H9 (cell line): ENCODE measurements at regions not wholly inside any gene's neighbourhood (a gene's known extent, or its start where the extent isn't known, plus 50 kb on each side); places are given as distances from the start of the nearest gene placed in this dataset.

Experiments
- DNase-seq: peaks from one replicate; pipeline ENCODE4 v3.0.0-alpha.2; 2017
- H2AFZ ChIP-seq: one replicate; pipeline ENCODE4 v1.6.1; 2013; ENCODE audit warnings: mild to moderate bottlenecking, low read length, control low read depth, moderate library complexity
- H2AK5ac ChIP-seq: 2 replicates; pipeline ENCODE4 v1.6.1; 2013; ENCODE audit warnings: low read length, control low read depth, mixed read lengths; ENCODE audit not compliant: insufficient read length
- H2BK120ac ChIP-seq: one replicate; pipeline ENCODE4 v1.6.1; 2013; ENCODE audit warnings: low read depth, mild to moderate bottlenecking, low read length, control low read depth, inconsistent platforms; ENCODE audit not compliant: poor library complexity, severe bottlenecking
- H2BK12ac ChIP-seq: 2 replicates; pipeline ENCODE4 v1.6.1; 2013; ENCODE audit warnings: low read length, control low read depth, mixed read lengths, low read depth; ENCODE audit not compliant: insufficient read length
- H2BK15ac ChIP-seq: 2 replicates; pipeline ENCODE4 v1.6.1; 2013; ENCODE audit warnings: low read depth, low read length, control low read depth
- H2BK20ac ChIP-seq: one replicate; pipeline ENCODE4 v1.6.1; 2013; ENCODE audit warnings: low read depth, mild to moderate bottlenecking, low read length, control low read depth, inconsistent platforms; ENCODE audit not compliant: poor library complexity, severe bottlenecking
- H2BK5ac ChIP-seq: 2 replicates; pipeline ENCODE4 v1.6.1; 2013; ENCODE audit warnings: low read length, control low read depth, mixed read lengths; ENCODE audit not compliant: insufficient read length
- H3K14ac ChIP-seq: 2 replicates; pipeline ENCODE4 v1.6.1; 2013; ENCODE audit warnings: low read length, control low read depth; ENCODE audit not compliant: insufficient read depth
- H3K18ac ChIP-seq: 2 replicates; pipeline ENCODE4 v1.6.1; 2013; ENCODE audit warnings: low read depth, mild to moderate bottlenecking, mixed read lengths, low read length, control low read depth; ENCODE audit not compliant: insufficient read length
- H3K23ac ChIP-seq: 2 replicates; pipeline ENCODE4 v1.6.1; 2013; ENCODE audit warnings: low read length, control low read depth, mixed read lengths, low read depth; ENCODE audit not compliant: insufficient read length
- H3K23me2 ChIP-seq: 2 replicates; pipeline ENCODE4 v1.6.1; 2013; ENCODE audit warnings: low read depth, mild to moderate bottlenecking, mixed read lengths, low read length, control low read depth; ENCODE audit not compliant: insufficient read length, poor library complexity, severe bottlenecking
- H3K27ac ChIP-seq: 2 replicates; pipeline ENCODE4 v1.5.1; 2013; ENCODE audit warnings: low read length, control low read depth, mixed read lengths, low read depth; ENCODE audit not compliant: insufficient read length
- H3K27me3 ChIP-seq: 2 replicates; pipeline ENCODE4 v1.6.1; 2013; ENCODE audit warnings: low read length, control low read depth, inconsistent platforms; ENCODE audit not compliant: insufficient read depth
- H3K4ac ChIP-seq: 2 replicates; pipeline ENCODE4 v1.6.1; 2013; ENCODE audit warnings: low read depth, mild to moderate bottlenecking, control low read depth, inconsistent platforms, low read length, moderate library complexity
- H3K4me1 ChIP-seq: 2 replicates; pipeline ENCODE4 v1.6.1; 2013; ENCODE audit warnings: low read length, control low read depth, inconsistent platforms; ENCODE audit not compliant: insufficient read depth
- H3K4me2 ChIP-seq: 2 replicates; pipeline ENCODE4 v1.6.1; 2013; ENCODE audit warnings: low read length, control low read depth, mixed read lengths; ENCODE audit not compliant: insufficient read length, insufficient read depth
- H3K56ac ChIP-seq: 2 replicates; pipeline ENCODE4 v1.6.1; 2013; ENCODE audit warnings: low read depth, mild to moderate bottlenecking, mixed read lengths, low read length, control low read depth; ENCODE audit not compliant: insufficient read length
- H3K79me1 ChIP-seq: 2 replicates; pipeline ENCODE4 v1.6.1; 2013; ENCODE audit warnings: low read depth, mild to moderate bottlenecking, moderate library complexity, low read length, control low read depth, inconsistent platforms; ENCODE audit not compliant: insufficient read depth, poor library complexity, severe bottlenecking
- H3K79me2 ChIP-seq: 2 replicates; pipeline ENCODE4 v1.6.1; 2013; ENCODE audit warnings: low read length, control low read depth, inconsistent platforms; ENCODE audit not compliant: insufficient read depth
- H3K9ac ChIP-seq: 2 replicates; pipeline ENCODE4 v1.6.1; 2013; ENCODE audit warnings: low read length, control low read depth, mixed read lengths; ENCODE audit not compliant: insufficient read length; ENCODE audit errors: extremely low read depth
- H3K9me3 ChIP-seq: one replicate; pipeline ENCODE4 v1.6.1; 2013; ENCODE audit warnings: low read depth, low read length, inconsistent platforms; ENCODE audit not compliant: control insufficient read depth
- H3T11ph ChIP-seq: one replicate; pipeline ENCODE4 v1.6.1; 2013; ENCODE audit warnings: mild to moderate bottlenecking, low read length, control low read depth, inconsistent platforms
- H4K20me1 ChIP-seq: one replicate; pipeline ENCODE4 v1.6.1; 2013; ENCODE audit not compliant: control insufficient read depth, insufficient read length, insufficient read depth
- H4K5ac ChIP-seq: 2 replicates; pipeline ENCODE4 v1.6.1; 2013; ENCODE audit warnings: low read depth, mild to moderate bottlenecking, mixed read lengths, low read length, control low read depth; ENCODE audit not compliant: insufficient read length
- H4K8ac ChIP-seq: replicated peaks from 2 replicates; pipeline ENCODE4 v1.6.1; 2013; ENCODE audit warnings: low read length, control low read depth, mixed read lengths, low read depth; ENCODE audit not compliant: insufficient read length
- H4K91ac ChIP-seq: 2 replicates; pipeline ENCODE4 v1.6.1; 2013; ENCODE audit warnings: low read depth, mild to moderate bottlenecking, moderate library complexity, mixed read lengths, low read length, control low read depth; ENCODE audit not compliant: insufficient read length
- H3K27ac Mint-ChIP-seq, 3 experiments: 2 replicates in 2 of 3; 3 replicates in 1 of 3; pipeline ENCODE4 v1.8.0; 2020 to 2021; ENCODE audit warnings: mixed read lengths in 3 of 3, mild to moderate bottlenecking in 1 of 3, moderate library complexity in 1 of 3
- H3K27me3 Mint-ChIP-seq: 2 replicates; pipeline ENCODE4 v1.8.0; 2021; ENCODE audit warnings: low read depth, mild to moderate bottlenecking, moderate library complexity, mixed read lengths
- H3K36me3 Mint-ChIP-seq, 3 experiments: 2 replicates in 2 of 3; 3 replicates in 1 of 3; pipeline ENCODE4 v1.8.0; 2020 to 2021; ENCODE audit warnings: low read depth in 3 of 3, mixed read lengths in 3 of 3; ENCODE audit not compliant: insufficient read depth in 1 of 3
- H3K4me1 Mint-ChIP-seq, 2 experiments: 2 replicates each; pipeline ENCODE4 v1.8.0; 2020; ENCODE audit warnings: mixed read lengths in 2 of 2
- H3K4me3 Mint-ChIP-seq, 2 experiments: 2 replicates in 1 of 2; 3 replicates in 1 of 2; pipeline ENCODE4 v1.8.0; 2020 to 2021; ENCODE audit warnings: mild to moderate bottlenecking in 2 of 2, mixed read lengths in 2 of 2, moderate library complexity in 1 of 2
- H3K9me3 Mint-ChIP-seq, 2 experiments: 2 replicates in 1 of 2; 3 replicates in 1 of 2; pipeline ENCODE4 v1.8.0; 2020; ENCODE audit warnings: mild to moderate bottlenecking in 2 of 2, mixed read lengths in 2 of 2, moderate library complexity in 1 of 2
- CTCF ChIP-seq: fragments of 200-600 bp; sonication (generic); conservative IDR thresholded peaks from 3 replicates; pipeline ENCODE4 v1.8.0; 2021; ENCODE audit warnings: antibody characterized with exemption, mild to moderate bottlenecking
- WGBS: extraction: QIAGEN DNeasy Blood & Tissue Kit; methylation state at CpG from one replicate; pipeline ENCODE4 v1.1.7; 2013; ENCODE audit warnings: missing lambda C conversion rate, low lambda C conversion rate, mixed read lengths; ENCODE audit not compliant: insufficient read length; ENCODE audit errors: extremely low coverage; 5-methylcytosine and 5-hydroxymethylcytosine counted together

- Histone ChIP-seq H4K5ac (no peak overlapping the region), H2BK120ac (no peak overlapping the region), H3K9ac (no peak overlapping the region), H3K56ac (no peak overlapping the region), H3K79me1 (no peaks in the 10 kb centered on the region), H3K27ac (no peak overlapping the region), H2BK15ac (no peak overlapping the region), H3K18ac (no peak overlapping the region), H3T11ph (no peak overlapping the region), H3K79me2 (no peaks in the 10 kb centered on the region; the same call in 1 of the 2 replicates), H2AK5ac (no peak overlapping the region), H4K8ac (no peak overlapping the region), H3K23me2 (no peaks in the 10 kb centered on the region), H3K4ac (no peak overlapping the region), H3K27me3 (no peaks in the 10 kb centered on the region), H3K23ac (no peak overlapping the region), H4K20me1 (no peaks in the 10 kb centered on the region), H2BK12ac (no peak overlapping the region), H2BK5ac (no peak overlapping the region), H3K9me3 (no peaks in the 10 kb centered on the region), H3K4me2 (no peak overlapping the region), H3K4me1 (peaks cover 5% of the 10 kb centered on the region), H2BK20ac (no peak overlapping the region), H2AFZ (no peak overlapping the region), H3K14ac (no peak overlapping the region), H4K91ac (no peak overlapping the region)
- Mint-ChIP-seq H3K36me3 (peaks cover 3 to 7% (median 5%) of the 10 kb centered on the region in 3 experiments; a peak in 5 of 7 replicates), H3K27me3 (no peaks in the 10 kb centered on the region), H3K4me1 (peaks cover 17 to 22% of the 10 kb centered on the region in 2 experiments), H3K27ac (no peak overlapping the region), H3K4me3 (no peak overlapping the region), H3K9me3 (peaks cover 6 to 11% of the 10 kb centered on the region in 2 experiments)
- DNase-seq, result no peak
- TF ChIP-seq CTCF, result no peak
- WGBS, result no CpG with 5 or more reads among the region's 3 CpGs
Observed at GRCh38 chr2:200173691-200174090, 132.8 kb upstream of the SPATS2L start.
